NB4 (cell line): ENCODE measurements at regions not wholly inside any gene's neighbourhood (a gene's known extent, or its start where the extent isn't known, plus 50 kb on each side); places are given as distances from the start of the nearest gene placed in this dataset.

Experiments used
- CTCF ChIP-seq: IDR thresholded peaks from one replicate; pipeline ENCODE4 v1.5.1; 2012; ENCODE audit warnings: low read depth, low read length
- MYC ChIP-seq: IDR thresholded peaks from 2 replicates; pipeline ENCODE4 v1.6.1; 2011; ENCODE audit warnings: low read depth, low read length

DNA sequence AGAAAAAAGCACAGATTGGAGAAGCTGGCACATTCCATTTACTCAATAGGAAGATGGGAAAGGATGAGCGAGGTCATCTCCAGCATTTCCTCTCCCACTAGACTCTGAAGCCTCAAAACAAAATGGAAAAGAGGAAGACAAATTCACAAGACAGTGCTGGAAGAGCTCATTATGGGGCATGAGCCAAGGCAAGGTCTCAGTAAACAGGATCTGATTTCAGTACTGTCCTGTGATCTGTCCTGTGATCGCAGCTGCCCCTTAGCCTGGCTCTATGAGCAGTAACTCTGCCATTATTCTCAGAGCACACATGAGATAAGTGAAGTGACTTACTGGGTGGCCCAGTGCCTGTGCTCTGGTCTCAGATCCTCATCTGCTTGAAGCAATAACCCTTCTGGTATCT, 68.1 kb upstream of the SLC4A11 start:
- TF ChIP-seq MYC: no peak
- TF ChIP-seq CTCF: no peak
